T-cell (primary cell): ENCODE measurements at regions not wholly inside any gene's neighbourhood (a gene's known extent, or its start where the extent isn't known, plus 50 kb on each side); places are given as distances from the start of the nearest gene placed in this dataset.
"Not testable (repeated sequence)": the region's sequence is repeated elsewhere in the genome, so short reads cannot be mapped to it uniquely, and the experiment has no call there.

ENCODE experiments used
- ATAC-seq, 4 experiments: fragments of 200-7000 bp in 3 of 4; fragments of 150-1000 bp in 1 of 4; cut with Tn5 transposase; replicated peaks in 1 of 4; 1 replicate in 3 of 4; 2 replicates in 1 of 4; pipeline ENCODE4 v1.10.0; 2021; ENCODE audit warnings: moderate library complexity in 3 of 4, mild to moderate bottlenecking in 2 of 4, moderate number of reproducible peaks in 1 of 4
- CTCF ChIA-PET, 2 donors: fragments of 300-600 bp; sonication (Branson Sonifier 250); formaldehyde crosslinking; loops; one replicate each; lab custom pipeline; 2022; ENCODE audit warnings: antibody characterized with exemption in 2 of 2; lab: Charles Lee
- POLR2A ChIA-PET, 2 donors: fragments of 300-600 bp; sonication (Branson Sonifier 250); formaldehyde crosslinking; loops; one replicate each; lab custom pipeline; 2022; ENCODE audit warnings: antibody characterized with exemption in 2 of 2; lab: Charles Lee
- DNase-seq, 35 experiments: peaks; one replicate each; pipeline versions ENCODE4 v3.0.0 to v3.0.0-alpha.2; 2013 to 2023
- H3K27ac ChIP-seq: one replicate; pipeline ENCODE4 v1.5.1; 2013; ENCODE audit warnings: low read length
- H3K27me3 ChIP-seq, 2 experiments: replicated peaks in 1 of 2; 1 replicate in 1 of 2; 2 replicates in 1 of 2; pipeline versions ENCODE4 v1.6.1 to v1.7.0; 2013; ENCODE audit warnings: low read length in 1 of 2, mixed read lengths in 1 of 2; ENCODE audit not compliant: control insufficient read depth in 2 of 2, insufficient read depth in 2 of 2; ENCODE audit errors: extremely low read depth in 1 of 2
- H3K36me3 ChIP-seq, 2 donors: 1 replicate in 1 of 2; 2 replicates in 1 of 2; pipeline versions ENCODE4 v1.6.1 to v1.7.0; 2013; ENCODE audit warnings: low read length in 1 of 2; ENCODE audit not compliant: control insufficient read depth in 2 of 2, insufficient read depth in 1 of 2; ENCODE audit errors: extremely low read depth in 1 of 2
- H3K4me1 ChIP-seq, 2 experiments: 1 replicate in 1 of 2; 2 replicates in 1 of 2; pipeline versions ENCODE4 v1.6.1 to v1.7.0; 2013; ENCODE audit warnings: low read length in 2 of 2, mixed read lengths in 1 of 2; ENCODE audit not compliant: insufficient read depth in 2 of 2, control insufficient read depth in 1 of 2; ENCODE audit errors: extremely low read depth in 1 of 2
- H3K4me3 ChIP-seq, 2 donors: 1 replicate in 1 of 2; 2 replicates in 1 of 2; pipeline versions ENCODE4 v1.5.1 to v1.7.0; 2013; ENCODE audit warnings: mild to moderate bottlenecking in 2 of 2, low read length in 1 of 2, moderate library complexity in 1 of 2; ENCODE audit not compliant: control insufficient read depth in 1 of 2; ENCODE audit errors: extremely low read depth in 1 of 2
- H3K9me3 ChIP-seq: 2 replicates; pipeline ENCODE4 v1.7.0; 2013
- H3K27ac Mint-ChIP-seq, 2 donors: one replicate each; pipeline ENCODE4 v1.8.0; 2020 to 2021; ENCODE audit warnings: mild to moderate bottlenecking in 2 of 2, mixed read lengths in 2 of 2
- H3K27me3 Mint-ChIP-seq, 2 donors: one replicate each; pipeline ENCODE4 v1.8.0; 2021 to 2022; ENCODE audit warnings: mixed read lengths in 2 of 2
- H3K36me3 Mint-ChIP-seq: one replicate; pipeline ENCODE4 v1.8.0; 2021; ENCODE audit warnings: mixed read lengths
- H3K4me1 Mint-ChIP-seq, 3 donors: one replicate each; pipeline ENCODE4 v1.8.0; 2020 to 2022; ENCODE audit warnings: mixed read lengths in 3 of 3, mild to moderate bottlenecking in 1 of 3
- H3K4me3 Mint-ChIP-seq, 3 donors: one replicate each; pipeline ENCODE4 v1.8.0; 2020 to 2022; ENCODE audit warnings: mild to moderate bottlenecking in 3 of 3, mixed read lengths in 3 of 3, moderate library complexity in 3 of 3
- H3K9me3 Mint-ChIP-seq, 3 donors: one replicate each; pipeline ENCODE4 v1.8.0; 2020 to 2022; ENCODE audit warnings: mixed read lengths in 3 of 3
- WGBS: methylation state at CpG from one replicate; pipeline ENCODE4 v1.1.5; 2013; ENCODE audit warnings: missing lambda C conversion rate; ENCODE audit not compliant: insufficient coverage; 5-methylcytosine and 5-hydroxymethylcytosine counted together

GRCh38 chr12:82300611-82301010 is 57.6 kb downstream of the CCDC59 start:
- Histone ChIP-seq H3K27ac (no peak overlapping the region), H3K4me1 (no peaks in the 10 kb centered on the region), H3K27me3 (no peaks in the 10 kb centered on the region), H3K4me3 (no peak overlapping the region), H3K9me3 (no peaks in the 10 kb centered on the region), H3K36me3 (no peaks in the 10 kb centered on the region)
- H3K27ac Mint-ChIP-seq: no peak overlapping the region
- no CpG with 5 or more reads among the region's 3 CpGs for WGBS
- CTCF ChIA-PET: no interaction called here
- no peaks in the 10 kb centered on the region for H3K36me3 Mint-ChIP-seq
- H3K4me3 Mint-ChIP-seq: no peak overlapping the region
- H3K9me3 Mint-ChIP-seq: no peaks in the 10 kb centered on the region
- DNase-seq (no peak), ATAC-seq (no peak)
- no peaks in the 10 kb centered on the region for H3K4me1 Mint-ChIP-seq
- POLR2A ChIA-PET: no interaction called here
- peaks cover 3 to 6% of the 10 kb centered on the region in 2 donors for H3K27me3 Mint-ChIP-seq

- Histone ChIP-seq H3K27ac (no peak overlapping the region), H3K36me3 (no peaks in the 10 kb centered on the region), H3K4me1 (no peaks in the 10 kb centered on the region), H3K9me3 (no peaks in the 10 kb centered on the region), H3K27me3 (no peaks in the 10 kb centered on the region), H3K4me3 (no peak overlapping the region)
- Mint-ChIP-seq H3K27me3 (peaks cover 0 to 6% of the 10 kb centered on the region in 2 donors), H3K9me3 (no peaks in the 10 kb centered on the region), H3K4me1 (no peaks in the 10 kb centered on the region), H3K27ac (no peak overlapping the region), H3K4me3 (no peak overlapping the region), H3K36me3 (no peaks in the 10 kb centered on the region)
- DNase-seq (no peak), ATAC-seq (no peak)
- CTCF ChIA-PET: no interaction called here
- POLR2A ChIA-PET: no interaction called here
- WGBS: no CpG with 5 or more reads among the region's 2 CpGs
Observed at GRCh38 chr12:82299319-82300025, 58.7 kb downstream of the CCDC59 start.

GRCh38 chr12:82290415-82290814 is 67.8 kb downstream of the CCDC59 start:
- no peaks in the 10 kb centered on the region for H3K9me3 ChIP-seq
- no peak for DNase-seq
- H3K27me3 ChIP-seq: no peaks in the 10 kb centered on the region
- Mint-ChIP-seq H3K27ac (no peak overlapping the region), H3K27me3 (peaks cover 0 to 4% of the 10 kb centered on the region in 2 donors), H3K4me1 (no peaks in the 10 kb centered on the region), H3K9me3 (no peaks in the 10 kb centered on the region), H3K36me3 (no peaks in the 10 kb centered on the region), H3K4me3 (no peak overlapping the region)
- no peak for ATAC-seq
- no CpG with 5 or more reads among the region's 2 CpGs for WGBS
- H3K27ac ChIP-seq: no peak overlapping the region
- H3K4me1 ChIP-seq: no peaks in the 10 kb centered on the region
- no peak overlapping the region for H3K4me3 ChIP-seq
- no peaks in the 10 kb centered on the region for H3K36me3 ChIP-seq
- ChIA-PET POLR2A (no interaction called here), CTCF (no interaction called here)

- H3K4me1 Mint-ChIP-seq, H3K4me1 ChIP-seq, H3K4me3 ChIP-seq, H3K9me3 ChIP-seq, H3K27ac Mint-ChIP-seq, POLR2A ChIA-PET, H3K36me3 Mint-ChIP-seq, CTCF ChIA-PET, H3K27me3 ChIP-seq, H3K4me3 Mint-ChIP-seq, H3K27me3 Mint-ChIP-seq, H3K27ac ChIP-seq, DNase-seq, H3K36me3 ChIP-seq, ATAC-seq: not testable (repeated sequence)
- peaks cover 3 to 15% (median 6%) of the 10 kb centered on the region in 3 donors for H3K9me3 Mint-ChIP-seq
- WGBS: 33% methylated on average over 1 of the region's 1 CpG
Observed at GRCh38 chr12:82281335-82281734, 76.9 kb downstream of the CCDC59 start.

GRCh38 chr12:82279536-82280058 is 78.6 kb downstream of the CCDC59 start:
- ChIA-PET POLR2A (no interaction called here), CTCF (no interaction called here)
- Histone ChIP-seq H3K27ac (no peak overlapping the region), H3K4me1 (no peaks in the 10 kb centered on the region), H3K9me3 (no peaks in the 10 kb centered on the region), H3K27me3 (no peaks in the 10 kb centered on the region), H3K36me3 (no peaks in the 10 kb centered on the region), H3K4me3 (no peak overlapping the region)
- WGBS: no CpG with 5 or more reads among the region's 3 CpGs
- H3K4me1 Mint-ChIP-seq: no peaks in the 10 kb centered on the region
- no peaks in the 10 kb centered on the region for H3K36me3 Mint-ChIP-seq
- DNase-seq (no peak), ATAC-seq (no peak)
- no peaks in the 10 kb centered on the region for H3K27me3 Mint-ChIP-seq
- H3K4me3 Mint-ChIP-seq: no peak overlapping the region
- peaks cover 6 to 20% (median 6%) of the 10 kb centered on the region in 3 donors for H3K9me3 Mint-ChIP-seq
- no peak overlapping the region for H3K27ac Mint-ChIP-seq

- Mint-ChIP-seq H3K27ac (no peak overlapping the region), H3K9me3 (peaks cover 6 to 21% (median 6%) of the 10 kb centered on the region in 3 donors), H3K4me3 (no peak overlapping the region), H3K36me3 (no peaks in the 10 kb centered on the region), H3K4me1 (no peaks in the 10 kb centered on the region), H3K27me3 (no peaks in the 10 kb centered on the region)
- Histone ChIP-seq H3K27ac (no peak overlapping the region), H3K9me3 (no peaks in the 10 kb centered on the region), H3K36me3 (no peaks in the 10 kb centered on the region), H3K4me3 (no peak overlapping the region), H3K4me1 (no peaks in the 10 kb centered on the region), H3K27me3 (no peaks in the 10 kb centered on the region)
- DNase-seq (no peak), ATAC-seq (no peak)
- CTCF ChIA-PET: interaction anchor here in 1 of 2 donors (0.6 kb wide), 1 partner anchor 18 kb away, joined by 3 read pairs; no protein-coding TSS in a partner anchor
- POLR2A ChIA-PET: no interaction called here
- no CpG with 5 or more reads among the region's 4 CpGs for WGBS
Observed at GRCh38 chr12:82277582-82277981, 80.6 kb downstream of the CCDC59 start.
